ENCODE measurements at regions not wholly inside any gene's neighbourhood (a gene's known extent, or its start where the extent isn't known, plus 50 kb on each side); places are given as distances from the start of the nearest gene placed in this dataset.

- TF ChIP-seq CTCF (IDR thresholded peaks at IDR 0.05) (no peak), POLR2A (IDR thresholded peaks at IDR 0.05) (no peak), POLR2AphosphoS5 (IDR thresholded peaks at IDR 0.05) (no peak), EP300 (IDR thresholded peaks at IDR 0.05) (no peak)
Observed at GRCh38 chr16:47987136-47987535, 168.7 kb downstream of the ABCC12 start.
